ENCODE measurements at regions not wholly inside any gene's neighbourhood (a gene's known extent, or its start where the extent isn't known, plus 50 kb on each side); places are given as distances from the start of the nearest gene placed in this dataset.

DNA sequence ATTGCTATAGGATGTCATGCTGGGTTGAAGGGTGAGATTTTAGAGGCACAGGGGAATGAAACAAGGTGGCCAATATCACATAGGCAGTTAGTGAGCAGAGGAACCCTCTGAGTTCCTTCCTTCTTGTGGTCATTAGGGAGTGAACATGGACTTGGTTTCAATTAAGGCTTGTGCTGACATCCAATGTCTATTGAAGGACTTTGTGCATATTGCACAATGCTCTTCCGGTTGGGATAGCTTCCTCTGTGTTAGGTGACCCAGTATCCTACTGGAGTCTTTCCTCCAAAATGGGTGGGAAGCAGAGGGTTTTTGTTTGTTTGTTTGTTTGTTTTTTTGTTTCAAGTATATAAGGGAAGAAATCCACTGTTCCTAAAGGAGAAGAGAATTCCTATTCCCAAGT, 98.5 kb downstream of the HDGFL1 start:
- Histone ChIP-seq H3K27me3 (ENCODE audit: insufficient read depth, low read length) (no peaks in the 10 kb centered on the region), H3K23ac (ENCODE audit: insufficient read length, low read depth, low read length) (no peak overlapping the region), H3K14ac (ENCODE audit: insufficient read depth, low read length) (no peak overlapping the region), H3K9ac (ENCODE audit: extremely low read depth, insufficient read length, low read length) (no peak overlapping the region), H2BK20ac (ENCODE audit: low read depth, low read length, poor library complexity, severe bottlenecking) (no peak overlapping the region), H3K4me1 (ENCODE audit: insufficient read depth, low read length) (no peaks in the 10 kb centered on the region), H3K79me1 (ENCODE audit: insufficient read depth, low read depth, low read length, poor library complexity, severe bottlenecking) (no peaks in the 10 kb centered on the region), H4K20me1 (ENCODE audit: control insufficient read depth, insufficient read depth, insufficient read length) (no peaks in the 10 kb centered on the region), H3T11ph (ENCODE audit: low read length) (no peak overlapping the region), H2BK15ac (ENCODE audit: low read depth, low read length) (no peak overlapping the region), H3K18ac (ENCODE audit: insufficient read length, low read depth, low read length) (no peak overlapping the region), H4K5ac (ENCODE audit: insufficient read length, low read depth, low read length) (no peak overlapping the region), H3K4me2 (ENCODE audit: insufficient read depth, insufficient read length, low read length) (no peak overlapping the region), H2BK12ac (ENCODE audit: insufficient read length, low read depth, low read length) (no peak overlapping the region), H3K9me3 (ENCODE audit: control insufficient read depth, low read depth, low read length) (no peaks in the 10 kb centered on the region), H2AK5ac (ENCODE audit: insufficient read length, low read length) (no peak overlapping the region), H2BK5ac (ENCODE audit: insufficient read length, low read length) (no peak overlapping the region), H3K4ac (ENCODE audit: low read depth, low read length) (no peak overlapping the region), H4K8ac (replicated peaks; ENCODE audit: insufficient read length, low read depth, low read length) (no peak overlapping the region), H3K79me2 (ENCODE audit: insufficient read depth, low read length) (no peaks in the 10 kb centered on the region), H2BK120ac (ENCODE audit: low read depth, low read length, poor library complexity, severe bottlenecking) (no peak overlapping the region), H3K27ac (ENCODE audit: insufficient read length, low read depth, low read length) (no peak overlapping the region), H2AFZ (ENCODE audit: low read length) (no peak overlapping the region), H3K23me2 (ENCODE audit: insufficient read length, low read depth, low read length, poor library complexity, severe bottlenecking) (no peaks in the 10 kb centered on the region), H4K91ac (ENCODE audit: insufficient read length, low read depth, low read length) (no peak overlapping the region), H3K56ac (ENCODE audit: insufficient read length, low read depth, low read length) (no peak overlapping the region)
- Mint-ChIP-seq H3K4me3 (no peak overlapping the region), H3K27ac (no peak overlapping the region), H3K27me3 (ENCODE audit: low read depth) (no peaks in the 10 kb centered on the region), H3K9me3 (no peaks in the 10 kb centered on the region), H3K36me3 (ENCODE audit: insufficient read depth in 1 of 3, low read depth in 3 of 3) (no peaks in the 10 kb centered on the region), H3K4me1 (no peaks in the 10 kb centered on the region)
- TF ChIP-seq, protein P1, sequence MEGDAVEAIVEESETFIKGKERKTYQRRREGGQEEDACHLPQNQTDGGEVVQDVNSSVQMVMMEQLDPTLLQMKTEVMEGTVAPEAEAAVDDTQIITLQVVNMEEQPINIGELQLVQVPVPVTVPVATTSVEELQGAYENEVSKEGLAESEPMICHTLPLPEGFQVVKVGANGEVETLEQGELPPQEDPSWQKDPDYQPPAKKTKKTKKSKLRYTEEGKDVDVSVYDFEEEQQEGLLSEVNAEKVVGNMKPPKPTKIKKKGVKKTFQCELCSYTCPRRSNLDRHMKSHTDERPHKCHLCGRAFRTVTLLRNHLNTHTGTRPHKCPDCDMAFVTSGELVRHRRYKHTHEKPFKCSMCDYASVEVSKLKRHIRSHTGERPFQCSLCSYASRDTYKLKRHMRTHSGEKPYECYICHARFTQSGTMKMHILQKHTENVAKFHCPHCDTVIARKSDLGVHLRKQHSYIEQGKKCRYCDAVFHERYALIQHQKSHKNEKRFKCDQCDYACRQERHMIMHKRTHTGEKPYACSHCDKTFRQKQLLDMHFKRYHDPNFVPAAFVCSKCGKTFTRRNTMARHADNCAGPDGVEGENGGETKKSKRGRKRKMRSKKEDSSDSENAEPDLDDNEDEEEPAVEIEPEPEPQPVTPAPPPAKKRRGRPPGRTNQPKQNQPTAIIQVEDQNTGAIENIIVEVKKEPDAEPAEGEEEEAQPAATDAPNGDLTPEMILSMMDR (conservative IDR thresholded peaks at IDR 0.05): no peak
- DNase-seq: no peak
- no CpG with 5 or more reads among the region's 1 CpG for WGBS (ENCODE audit: extremely low coverage, insufficient read length, low lambda C conversion rate)
